Fibroblast of pulmonary artery (primary cell): ENCODE measurements at regions not wholly inside any gene's neighbourhood (a gene's known extent, or its start where the extent isn't known, plus 50 kb on each side); places are given as distances from the start of the nearest gene placed in this dataset.

Experiments used
- DNase-seq: peaks from one replicate; pipeline ENCODE4 v3.0.0-alpha.2; 2010; ENCODE audit warnings: low read depth
- H3K4me3 ChIP-seq: replicated peaks from 2 replicates; pipeline ENCODE4 v1.5.1; 2011; ENCODE audit warnings: low read depth, mild to moderate bottlenecking, control low read depth, low read length, moderate library complexity
- CTCF ChIP-seq: IDR thresholded peaks from 2 replicates; pipeline ENCODE4 v1.5.1; 2011; ENCODE audit warnings: mild to moderate bottlenecking, control low read depth, low read length, inconsistent platforms; ENCODE audit errors: missing control alignments

DNA sequence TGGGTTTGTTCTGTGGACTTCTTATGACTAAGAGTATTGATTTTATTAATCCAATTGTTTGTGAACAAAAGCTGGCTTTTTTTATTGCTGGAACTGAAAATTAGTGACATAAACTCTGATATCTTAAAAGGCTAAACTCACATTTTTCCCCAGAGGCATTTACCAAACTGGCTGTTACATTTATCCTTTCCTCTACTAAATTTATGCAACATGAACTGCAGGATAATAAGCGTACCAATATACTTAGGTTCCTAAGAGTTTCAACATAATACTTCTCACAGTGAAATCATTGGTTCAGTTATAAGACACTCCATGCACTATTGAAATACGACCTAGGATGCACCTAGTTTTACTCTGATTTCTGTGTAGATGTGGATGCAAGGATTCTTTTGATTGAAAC lies 560.8 kb upstream of the WWC1 start:
- no peak for TF ChIP-seq CTCF
- peak; percentile 36 for DNase-seq
- H3K4me3 ChIP-seq: no peak overlapping the region

DNA sequence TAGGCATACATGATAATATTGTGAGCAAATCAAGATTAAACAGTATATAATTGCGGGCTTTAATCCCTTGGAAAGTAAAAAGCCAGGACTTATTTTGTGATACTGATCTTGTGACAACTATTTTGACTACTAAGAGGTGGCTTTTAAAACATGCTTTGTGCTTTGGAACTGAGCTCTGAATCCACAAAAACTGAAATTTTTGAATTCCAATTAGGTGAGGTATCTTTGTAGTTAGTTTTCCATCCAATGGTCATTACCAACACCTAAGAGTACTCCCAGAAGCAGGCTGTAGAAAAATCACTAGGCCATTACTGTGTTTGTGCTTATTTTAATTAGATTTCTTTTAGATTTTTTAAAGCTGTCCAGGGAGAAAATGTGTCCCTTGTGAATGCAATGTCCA lies 559.5 kb upstream of the WWC1 start:
- H3K4me3 ChIP-seq: no peak overlapping the region
- no peak for TF ChIP-seq CTCF
- no peak for DNase-seq

- no peak for TF ChIP-seq CTCF
- DNase-seq: no peak
- H3K4me3 ChIP-seq: no peak overlapping the region
These were observed 558.9 kb upstream of the WWC1 start for GRCh38 chr5:167732499-167732898.

GRCh38 chr5:167736992-167737391 lies 554.5 kb upstream of the WWC1 start:
- TF ChIP-seq CTCF: no peak
- no peak for DNase-seq
- H3K4me3 ChIP-seq: no peak overlapping the region

DNA sequence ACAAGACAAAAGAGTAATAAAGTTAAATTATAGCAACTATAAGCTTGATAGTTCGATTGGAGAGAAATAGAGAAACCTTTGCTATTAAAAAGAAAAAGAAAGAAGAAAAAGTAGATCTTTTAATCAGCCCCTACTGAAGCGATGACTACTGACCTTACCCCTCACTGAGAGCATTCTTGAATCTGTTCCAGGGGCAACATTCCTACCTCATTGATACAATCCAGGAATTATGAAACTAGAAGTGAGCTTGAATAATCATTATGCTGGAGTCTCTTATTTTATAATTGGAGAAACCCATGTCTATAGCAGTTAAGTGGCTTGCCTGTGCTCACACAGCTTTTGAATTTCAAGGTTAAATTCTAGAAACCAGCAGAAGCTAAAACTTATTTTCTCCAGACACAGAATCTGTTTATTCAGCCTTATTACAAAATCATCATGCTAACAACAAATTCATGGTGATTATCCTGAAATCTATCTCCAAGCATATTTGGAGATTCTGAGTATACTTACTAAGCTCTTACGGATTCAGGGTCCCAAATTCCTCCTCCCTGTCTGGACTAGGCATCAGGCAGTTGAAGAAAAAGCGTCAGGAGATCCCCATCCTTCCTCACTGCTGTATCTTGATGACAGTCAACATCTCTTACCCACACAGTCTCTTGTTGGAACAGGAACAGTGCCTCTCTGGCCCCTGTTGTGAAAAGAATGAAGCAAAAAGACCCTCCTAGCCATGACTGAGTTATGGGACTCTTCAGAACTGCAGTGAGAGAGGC lies 547.6 kb upstream of the WWC1 start:
- peak; percentile 83 for DNase-seq
- no peak for TF ChIP-seq CTCF
- no peak overlapping the region for H3K4me3 ChIP-seq

DNA sequence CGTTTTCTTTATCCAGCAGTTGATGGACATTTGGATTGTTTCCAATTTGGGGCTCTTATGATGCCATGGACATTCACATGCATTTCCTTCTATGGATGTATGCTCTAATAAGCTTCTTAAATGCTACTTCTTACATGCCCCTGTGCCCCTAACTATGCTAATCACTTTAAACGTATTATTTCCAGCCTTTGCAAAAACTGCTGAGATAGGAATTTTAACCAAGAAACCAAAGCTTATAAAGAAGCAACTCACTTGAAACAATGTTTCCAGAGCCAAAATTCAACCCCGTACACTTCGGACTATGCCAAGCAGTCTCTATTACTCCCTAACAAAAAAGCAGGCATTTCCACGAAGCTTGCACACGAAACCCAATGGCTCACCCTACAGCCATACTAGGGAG lies 545.6 kb upstream of the WWC1 start:
- no peak overlapping the region for H3K4me3 ChIP-seq
- TF ChIP-seq CTCF: no peak
- no peak for DNase-seq

- TF ChIP-seq CTCF: no peak
- H3K4me3 ChIP-seq: no peak overlapping the region
- no peak for DNase-seq
These were observed 540.9 kb upstream of the WWC1 start for GRCh38 chr5:167750586-167750985.
